GM19372 (cell line): ENCODE measurements at regions not wholly inside any gene's neighbourhood (a gene's known extent, or its start where the extent isn't known, plus 50 kb on each side); places are given as distances from the start of the nearest gene placed in this dataset.

Experiments used
- ATAC-seq: cut with Tn5 transposase; IDR thresholded peaks from one replicate; pipeline ENCODE4 v1.9.1; 2021; ENCODE audit warnings: mild to moderate bottlenecking, low read depth, moderate library complexity; ENCODE audit not compliant: unreplicated experiment

DNA sequence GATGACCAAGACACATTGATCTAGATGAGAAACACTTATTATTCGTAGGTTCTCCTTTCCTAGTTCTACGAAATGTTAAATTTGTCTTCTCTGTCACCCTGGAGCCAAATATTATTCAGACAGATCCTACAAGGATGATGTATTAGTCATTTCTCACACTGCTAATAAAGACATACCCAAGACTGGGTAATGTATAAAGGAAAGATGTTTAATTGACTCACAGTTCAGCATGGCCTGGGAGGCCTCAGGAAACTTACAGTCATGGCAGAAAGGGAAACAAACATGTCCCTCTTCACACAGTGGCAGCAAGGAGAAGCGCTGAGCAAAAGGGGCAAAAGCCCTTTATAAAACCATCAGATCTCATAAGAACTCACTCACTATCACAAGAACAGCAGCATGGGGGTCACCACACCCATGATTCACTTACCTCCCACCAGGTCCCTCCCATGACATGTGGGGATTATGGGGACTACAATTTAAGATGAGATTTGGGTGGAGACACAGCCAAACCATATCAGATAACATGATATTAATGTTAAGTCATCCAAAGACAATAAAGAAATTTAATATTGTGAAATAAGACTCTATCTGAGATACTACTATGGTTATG lies 1248.8 kb upstream of the SLC10A2 start:
- no peak for ATAC-seq

DNA sequence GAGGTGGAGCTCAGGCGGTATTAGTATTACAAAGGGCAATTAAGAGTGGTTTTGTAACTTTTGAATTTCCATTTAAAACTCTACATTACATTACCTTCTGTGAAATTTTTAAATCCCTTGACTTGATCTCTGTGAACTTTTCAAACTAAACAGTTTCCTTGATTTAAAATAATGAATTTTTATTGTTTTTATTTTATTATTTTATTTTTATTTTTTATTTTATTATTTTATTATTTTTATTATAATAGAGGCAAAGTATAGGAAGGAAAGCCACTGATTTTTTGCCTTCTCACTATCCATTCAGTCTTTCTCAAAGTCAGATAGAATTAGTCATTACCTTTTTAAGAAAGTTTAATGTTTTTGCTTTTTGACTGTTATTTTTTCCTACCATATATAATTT lies 1248.1 kb upstream of the SLC10A2 start:
- no peak for ATAC-seq

DNA sequence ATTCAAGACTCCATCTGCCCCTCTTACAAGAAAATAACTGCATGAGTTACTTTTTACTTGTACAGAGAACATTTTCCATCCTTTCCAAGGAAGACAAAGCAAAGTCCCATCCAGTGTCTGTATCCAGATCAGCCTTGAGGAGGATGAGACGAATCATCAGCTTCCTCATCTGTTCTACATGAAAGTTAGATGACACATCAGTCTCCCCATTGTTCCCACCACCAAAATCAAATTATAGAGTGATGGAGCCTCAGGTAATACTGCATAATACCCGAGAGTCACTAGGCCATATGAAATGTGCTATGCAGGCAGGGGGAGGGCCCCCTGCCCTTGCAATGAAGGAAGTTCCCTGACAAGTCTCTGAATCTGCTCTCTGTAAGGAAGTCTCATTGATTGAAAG lies 1244.6 kb upstream of the SLC10A2 start:
- no peak for ATAC-seq

DNA sequence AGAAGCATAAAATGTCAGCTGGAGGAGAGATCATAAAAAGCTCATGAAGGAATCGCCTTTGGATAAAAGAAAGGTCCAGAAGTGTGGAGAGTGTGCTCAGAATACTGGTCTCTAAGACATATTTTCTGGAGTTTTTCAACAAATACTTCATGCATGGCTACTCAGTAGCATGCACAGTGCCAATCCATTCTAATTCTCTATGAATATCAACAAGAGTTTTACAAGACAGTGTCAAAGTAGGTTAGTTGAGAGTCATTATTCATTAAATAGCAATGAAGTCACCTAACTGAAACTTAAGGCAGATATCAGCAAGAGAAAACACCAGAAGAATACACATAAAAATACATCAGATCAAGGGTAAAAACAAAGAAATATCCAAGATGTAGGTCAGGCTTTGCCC lies 1243.2 kb upstream of the SLC10A2 start:
- ATAC-seq = no peak

DNA sequence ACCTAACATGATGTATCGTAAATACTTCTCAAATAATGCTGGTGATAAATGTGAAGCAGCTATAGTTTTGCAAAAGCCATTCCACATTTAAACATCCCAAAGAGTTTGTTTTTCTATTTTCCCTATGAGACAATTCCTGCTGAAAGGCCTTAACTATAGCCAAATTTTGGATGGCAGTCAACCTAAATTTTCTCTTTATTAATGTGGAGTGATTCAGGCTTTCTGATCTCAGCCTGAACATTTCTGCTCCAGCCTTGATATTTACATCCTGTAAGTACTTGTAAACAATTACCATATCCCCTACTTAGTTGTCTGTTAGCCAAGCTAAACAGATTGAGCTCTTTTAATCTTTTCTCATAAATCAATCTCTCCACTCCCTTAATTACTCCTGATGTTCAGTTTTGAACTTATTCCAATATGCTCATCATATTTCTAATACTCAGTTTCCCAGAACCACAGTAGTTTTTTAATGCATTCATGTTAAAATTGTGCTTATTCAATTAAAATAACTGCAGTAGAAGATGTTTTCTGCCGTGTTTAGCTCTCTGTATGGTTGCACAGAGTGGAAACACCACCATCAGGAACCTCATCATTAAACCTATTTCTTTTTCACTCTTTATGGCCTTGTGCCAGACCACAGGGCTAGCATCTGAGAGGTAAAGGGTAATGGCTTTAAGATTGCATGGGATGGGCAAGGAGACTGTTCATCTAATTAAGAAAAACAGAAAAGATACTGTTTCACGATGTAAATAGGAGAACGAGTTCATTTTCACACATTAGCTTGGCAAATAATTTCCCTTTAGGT lies 1235.2 kb upstream of the SLC10A2 start:
- no peak for ATAC-seq

DNA sequence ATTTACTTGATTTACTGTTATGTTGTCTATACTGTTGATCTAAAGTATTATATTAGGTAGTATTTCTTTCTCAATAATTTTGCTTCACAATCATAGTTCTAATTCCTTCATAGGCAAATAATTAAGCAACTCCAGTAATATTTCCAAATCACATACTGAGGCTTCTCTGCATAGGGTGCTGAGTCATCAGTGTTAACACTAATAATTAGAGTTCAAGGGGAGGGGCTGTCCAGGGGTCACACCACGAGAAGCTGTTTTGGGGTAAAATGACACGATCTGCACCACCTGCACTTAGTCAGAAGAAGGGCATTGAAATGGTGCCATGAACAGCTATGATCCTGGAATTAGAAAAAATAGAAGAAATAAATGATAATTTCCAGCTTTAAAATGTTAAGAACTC lies 1230.9 kb upstream of the SLC10A2 start:
- ATAC-seq = no peak

DNA sequence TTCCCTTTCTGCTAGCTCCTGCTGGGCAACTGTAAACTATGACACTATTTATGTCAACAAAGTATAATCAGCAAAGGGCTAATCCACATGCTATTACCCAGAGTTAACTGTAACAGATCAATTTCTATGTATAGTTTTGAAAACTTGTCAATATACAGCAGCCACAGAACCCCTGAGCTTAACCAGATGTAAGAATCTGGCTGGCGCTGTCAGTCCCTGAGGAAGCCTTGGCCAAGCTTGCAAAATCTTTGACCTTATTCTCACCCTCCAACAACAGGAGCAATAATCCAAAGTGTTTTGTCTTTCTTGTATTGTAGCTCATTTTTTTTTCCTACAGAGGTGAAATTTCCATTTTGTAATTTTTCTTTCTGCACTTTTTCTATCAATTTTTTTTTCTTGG lies 1230.1 kb upstream of the SLC10A2 start:
- ATAC-seq = no peak

DNA sequence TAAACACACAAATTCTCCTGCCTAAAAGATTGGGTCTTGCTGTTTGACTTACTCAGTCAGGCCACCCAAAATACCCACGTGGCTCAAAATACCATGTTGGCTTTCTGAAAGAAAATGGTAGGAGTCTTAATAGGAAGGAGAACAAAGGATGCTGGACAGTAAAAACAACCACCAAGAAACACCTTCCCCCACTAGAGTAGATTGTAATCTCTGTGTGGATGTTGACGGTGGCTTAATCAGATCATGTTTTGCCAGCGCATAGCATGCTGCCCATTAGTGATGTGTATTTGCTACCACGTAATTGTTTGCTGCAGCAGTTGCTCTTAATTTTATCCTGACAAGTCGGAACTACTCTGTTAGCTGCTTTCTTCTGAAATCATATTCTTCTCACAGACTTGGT lies 1229.3 kb upstream of the SLC10A2 start:
- ATAC-seq = no peak

DNA sequence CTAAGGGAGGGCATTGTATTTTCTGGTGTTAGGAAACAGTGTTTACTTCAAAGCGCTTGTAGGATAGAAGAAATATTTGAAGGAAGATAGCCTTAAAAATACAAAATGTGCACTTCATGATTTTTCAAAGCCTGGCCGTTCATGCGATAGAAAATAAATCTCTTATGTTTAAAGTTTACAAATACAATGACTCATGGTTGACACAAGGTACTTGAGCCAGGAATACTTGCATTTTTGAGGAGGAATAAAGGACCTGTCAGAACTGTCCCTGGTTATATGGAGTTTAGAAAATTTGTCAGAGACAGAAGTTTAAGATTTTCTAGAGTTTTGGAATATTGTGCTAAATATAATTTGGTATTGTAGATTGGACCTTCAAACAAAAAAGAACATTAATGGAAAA lies 1223.2 kb upstream of the SLC10A2 start:
- ATAC-seq = no peak

DNA sequence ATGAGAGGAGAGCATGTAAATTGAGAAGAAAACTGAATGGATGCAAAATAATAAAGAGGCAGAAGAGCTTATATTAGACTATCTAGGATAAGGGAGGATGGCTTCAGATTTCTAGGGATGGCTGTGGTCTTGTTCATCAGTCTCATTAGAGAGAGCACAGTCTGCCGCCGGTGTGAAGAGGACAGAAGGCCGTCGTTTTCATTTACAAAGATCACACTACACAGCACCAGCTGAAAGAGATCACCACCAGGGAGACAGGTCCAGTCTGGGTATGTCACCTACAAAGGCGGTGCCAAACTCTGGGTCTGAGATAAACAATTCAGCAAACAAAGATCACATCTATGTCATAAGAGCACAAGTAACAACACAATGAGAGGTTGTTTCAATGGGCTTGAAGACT lies 1222.3 kb upstream of the SLC10A2 start:
- no peak for ATAC-seq

DNA sequence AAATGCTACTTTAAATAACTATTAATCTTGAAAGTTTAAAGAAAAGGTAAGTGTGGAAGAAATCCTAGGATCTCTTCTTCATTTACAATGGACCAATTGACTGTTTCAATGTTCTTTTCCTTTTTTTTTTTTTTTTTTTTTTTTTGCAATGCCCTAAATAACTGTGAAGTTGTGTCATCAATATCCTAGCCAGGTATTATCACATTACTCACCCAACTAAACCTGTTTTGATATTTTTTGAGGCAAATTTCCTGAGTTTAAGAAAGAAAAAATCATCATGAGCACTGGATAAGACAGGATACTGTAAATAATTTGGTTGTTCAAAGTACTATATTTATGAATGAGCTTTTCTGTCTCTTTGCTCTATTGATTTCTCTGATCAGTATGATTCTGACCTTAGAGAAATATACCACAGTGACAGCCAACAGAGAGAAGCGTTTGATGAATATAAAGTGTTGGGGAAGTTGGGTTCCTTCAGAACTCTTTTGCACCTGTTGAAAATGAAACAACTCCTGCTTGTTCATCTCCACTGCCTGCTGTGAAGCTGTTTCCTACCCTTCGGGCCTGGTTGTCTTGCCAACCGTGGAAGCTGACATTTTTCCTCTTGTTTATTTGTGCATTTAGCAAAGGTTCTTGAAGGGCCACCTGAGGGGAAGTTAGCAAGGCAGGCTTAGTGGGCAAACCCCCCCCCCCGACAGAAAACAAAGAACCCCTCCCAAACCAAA lies 1220.5 kb upstream of the SLC10A2 start:
- no peak for ATAC-seq

DNA sequence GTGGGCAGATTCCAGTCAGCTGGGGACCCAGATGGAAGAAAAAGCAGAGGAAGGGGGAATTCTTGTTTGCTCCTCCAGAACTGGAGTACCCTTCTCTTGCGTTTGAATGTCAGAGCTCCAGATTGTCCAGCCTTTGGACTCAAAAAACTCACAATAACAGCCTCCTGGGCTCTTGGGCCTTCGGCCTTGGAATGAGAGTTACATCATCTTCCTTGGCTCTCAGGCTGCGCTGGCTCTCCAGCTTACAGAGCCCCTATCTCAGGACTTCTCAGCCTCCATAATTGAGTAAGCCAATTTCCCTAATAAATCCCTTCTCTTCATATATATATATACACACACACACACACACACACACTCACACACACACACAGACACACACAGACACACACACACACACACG lies 1215.7 kb upstream of the SLC10A2 start:
- no peak for ATAC-seq

DNA sequence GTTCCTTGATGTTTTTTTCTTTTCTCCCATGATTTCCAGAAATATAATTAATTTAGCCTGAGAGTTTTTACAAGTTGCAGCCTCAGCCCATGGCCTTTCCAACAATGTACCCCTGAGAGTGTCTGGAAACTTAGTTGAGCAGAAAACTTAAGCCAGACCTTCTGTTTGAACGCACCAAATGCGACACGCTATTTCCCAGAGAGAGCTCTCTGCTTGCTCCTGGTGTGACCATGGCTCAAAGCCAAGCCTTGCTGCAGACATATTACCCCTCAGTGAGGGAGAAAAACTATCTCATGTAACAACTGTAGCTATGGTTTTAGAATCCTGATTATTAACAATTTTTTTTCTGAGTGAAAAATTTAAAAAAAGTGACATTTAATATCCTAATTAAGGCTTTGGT lies 1204.5 kb upstream of the SLC10A2 start:
- ATAC-seq = no peak

DNA sequence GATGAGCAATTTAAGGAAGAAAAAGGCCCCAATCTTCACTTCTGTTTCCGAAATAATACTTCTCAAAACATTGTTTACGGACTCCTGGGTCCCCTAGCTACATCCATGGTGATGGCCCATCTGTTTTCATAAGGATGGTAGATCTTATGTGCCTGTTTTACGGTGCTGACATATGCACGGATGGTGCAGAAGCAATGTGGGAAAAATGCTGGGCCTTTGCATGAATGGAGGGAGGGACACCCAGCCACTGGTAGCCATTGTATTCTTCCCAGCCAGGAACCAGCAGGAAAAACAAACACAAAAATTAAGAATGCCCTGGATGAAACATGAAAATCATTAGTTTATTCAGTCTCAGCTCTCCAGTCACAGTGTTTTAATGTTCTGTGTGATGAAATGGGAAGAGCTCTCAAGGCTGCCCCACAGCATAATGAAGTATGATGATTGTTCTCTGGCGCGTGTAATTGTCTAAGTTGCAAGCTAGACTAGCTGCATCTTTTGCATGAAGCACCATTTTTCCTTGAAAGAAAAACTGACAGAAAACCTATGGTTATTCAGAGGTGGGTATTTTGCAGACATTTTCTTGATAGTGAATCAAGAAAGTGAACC lies 1201.1 kb upstream of the SLC10A2 start:
- ATAC-seq = no peak

DNA sequence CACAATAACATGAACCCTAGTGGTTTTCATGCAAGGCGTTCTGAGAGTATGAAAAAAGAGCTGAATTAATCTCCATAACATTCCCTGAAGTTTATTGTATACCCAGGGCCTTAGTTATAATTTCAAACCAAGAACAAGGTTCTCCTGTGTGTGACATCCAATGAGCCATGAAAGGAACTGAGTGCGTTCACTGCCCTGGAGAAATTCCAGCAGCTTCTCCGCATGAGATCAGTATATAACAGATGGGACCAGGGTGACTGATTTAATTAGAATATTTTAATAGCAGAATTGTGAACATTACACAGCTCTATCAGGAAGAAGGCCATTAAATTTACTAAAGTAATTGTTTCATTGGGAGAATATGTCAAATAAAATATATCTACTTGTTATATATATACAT lies 1190.5 kb upstream of the SLC10A2 start:
- no peak for ATAC-seq

DNA sequence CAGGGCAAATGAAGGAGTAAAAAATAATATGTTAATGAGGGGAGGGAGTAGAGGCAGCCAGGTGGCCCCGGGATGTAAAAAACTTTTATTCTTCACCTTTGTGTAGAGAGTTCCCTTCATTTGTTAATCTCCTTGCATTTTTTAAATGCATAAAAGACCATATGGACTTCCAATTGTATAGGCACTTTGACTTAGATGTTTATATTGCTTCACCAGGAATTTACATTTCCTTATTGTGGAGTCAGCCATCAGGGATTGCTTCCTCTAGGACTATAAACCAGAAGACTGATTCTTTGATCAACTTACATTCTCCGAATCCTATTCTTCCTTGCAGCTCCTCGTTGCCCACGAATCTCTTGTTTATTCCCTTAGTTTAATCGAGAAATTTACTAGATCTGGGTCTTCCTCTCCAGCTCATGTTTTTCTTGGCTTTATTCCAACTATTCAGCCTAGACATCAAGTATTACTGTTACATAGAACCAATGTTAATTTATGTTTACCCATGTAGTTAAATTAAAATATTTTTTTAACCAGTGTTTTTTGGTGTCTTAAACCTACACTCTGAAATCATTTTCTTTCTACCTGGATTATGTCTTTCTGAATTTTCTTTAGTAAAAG lies 1187.0 kb upstream of the SLC10A2 start:
- ATAC-seq = no peak

DNA sequence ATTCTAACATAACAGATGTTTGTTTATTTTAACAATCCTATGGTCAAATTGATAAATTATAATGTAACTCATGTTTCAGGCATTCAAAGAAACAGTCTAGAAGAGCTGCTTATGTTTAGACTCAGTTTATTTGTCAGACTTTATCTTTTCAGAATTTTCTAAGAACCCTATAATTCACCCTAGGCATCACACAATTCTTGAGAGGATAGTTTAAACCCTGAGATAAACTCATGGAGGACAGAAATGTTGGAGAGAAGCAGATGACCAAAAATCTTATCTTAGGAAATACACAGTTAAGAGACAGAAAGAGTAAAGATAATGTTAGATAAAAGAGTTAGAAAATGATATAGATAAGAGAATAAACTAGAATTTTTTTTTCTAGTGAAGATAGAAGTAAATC lies 1185.7 kb upstream of the SLC10A2 start:
- no peak for ATAC-seq

DNA sequence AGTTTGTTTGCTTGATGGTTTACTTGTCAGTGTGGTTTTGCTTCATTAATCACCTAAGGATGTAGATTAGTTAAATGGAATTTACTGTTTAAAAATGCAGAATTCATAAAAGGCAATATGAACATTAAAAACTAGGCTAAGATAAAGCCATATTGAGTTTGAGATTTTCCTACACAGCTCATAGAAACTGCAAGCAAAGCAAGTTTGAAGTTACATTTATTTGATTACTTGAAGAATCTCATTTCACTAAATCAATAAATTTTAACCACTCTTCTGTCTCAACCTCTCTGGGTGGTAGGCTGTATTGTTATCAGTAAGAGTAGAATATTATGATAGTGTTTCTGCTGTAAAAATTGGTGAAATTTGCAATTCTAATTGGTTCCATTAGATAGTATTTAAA lies 1180.7 kb upstream of the SLC10A2 start:
- ATAC-seq = no peak

DNA sequence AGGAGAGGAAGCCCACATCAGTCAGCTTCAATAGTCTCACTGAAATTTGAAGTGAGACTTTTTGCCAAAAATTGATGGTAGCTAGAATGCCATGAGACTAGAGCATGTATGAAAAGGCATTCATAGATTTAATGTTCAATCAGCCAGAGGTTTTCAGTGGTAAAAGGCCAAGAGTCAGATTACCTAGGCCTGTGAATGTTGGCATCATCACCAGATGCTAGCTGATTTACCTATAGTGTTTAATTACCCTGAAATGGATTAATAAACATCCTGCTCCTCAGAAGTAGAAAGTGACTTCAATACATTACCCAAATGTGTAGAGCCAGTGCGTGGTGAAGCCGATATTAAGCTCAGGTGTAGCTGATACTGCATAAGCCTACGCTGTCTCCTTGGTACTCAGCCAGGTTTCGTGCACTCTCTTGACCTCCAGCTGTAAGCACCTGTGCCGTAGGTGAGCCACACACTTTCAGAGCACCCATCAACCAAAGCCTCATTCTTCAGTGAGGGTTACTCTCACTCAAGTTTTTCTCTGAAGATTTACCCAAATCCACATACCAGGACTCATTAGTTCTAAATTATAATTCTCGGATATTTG lies 1140.3 kb upstream of the SLC10A2 start:
- ATAC-seq = no peak

DNA sequence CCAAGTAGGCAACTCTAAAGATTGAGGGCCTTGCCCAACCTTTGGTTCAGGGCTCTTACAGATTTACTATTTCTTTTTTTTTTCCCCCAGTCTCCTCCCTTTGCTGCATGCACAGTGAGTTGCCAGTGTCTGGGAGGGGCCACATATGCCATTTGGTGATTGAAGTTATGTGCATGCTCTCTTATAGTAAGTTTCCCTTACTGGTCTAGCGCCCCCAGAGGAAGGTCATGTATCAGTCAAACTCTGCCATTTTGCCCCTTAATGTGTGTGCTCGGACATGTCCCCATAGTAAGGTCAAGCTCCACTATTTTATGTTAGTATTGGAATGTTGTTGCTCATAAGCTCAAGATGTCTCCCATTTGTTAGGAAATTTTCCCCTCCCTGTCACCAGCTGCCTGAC lies 1138.0 kb upstream of the SLC10A2 start:
- no peak for ATAC-seq

DNA sequence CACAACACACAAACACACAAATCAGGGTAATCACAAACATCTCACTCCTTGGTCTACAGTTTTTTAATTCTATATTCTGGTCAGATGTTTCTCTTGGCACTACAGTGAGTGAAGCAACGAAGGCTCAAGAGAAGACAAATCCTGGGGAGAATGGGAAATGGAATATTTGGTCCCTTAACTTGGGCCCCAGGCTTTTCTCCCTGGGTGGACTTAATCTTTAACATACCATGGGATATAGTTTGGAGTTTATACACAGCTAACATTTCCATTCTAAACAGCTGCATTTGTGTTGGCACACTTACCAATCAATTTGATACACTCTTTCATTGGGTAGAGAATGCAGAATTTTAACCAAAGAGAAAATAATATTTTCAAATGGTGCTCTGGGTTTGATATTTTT lies 1132.6 kb upstream of the SLC10A2 start:
- ATAC-seq = no peak
